ENCODE measurements at regions not wholly inside any gene's neighbourhood (a gene's known extent, or its start where the extent isn't known, plus 50 kb on each side); places are given as distances from the start of the nearest gene placed in this dataset.
"Not testable (repeated sequence)": the region's sequence is repeated elsewhere in the genome, so short reads cannot be mapped to it uniquely, and the experiment has no call there.

DNA sequence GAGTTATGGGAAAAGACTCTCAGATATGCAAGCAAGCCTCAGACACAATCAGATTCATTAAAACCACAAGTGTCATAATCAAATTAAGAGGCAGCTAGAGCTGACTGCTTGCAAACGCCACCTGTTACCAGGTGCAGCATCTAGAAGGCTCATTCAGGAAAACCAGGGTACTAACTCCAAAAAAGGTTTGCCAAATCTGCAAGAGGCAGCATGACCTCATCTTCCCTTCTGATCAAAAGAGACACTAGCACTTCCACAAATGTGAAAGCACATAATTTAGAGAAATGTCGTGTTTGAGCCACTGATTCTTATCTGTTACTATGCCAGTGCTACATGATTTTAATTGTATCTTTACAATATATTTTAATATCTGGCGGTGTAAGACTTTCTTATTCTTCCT is 123.3 kb upstream of the NANOGP8 start:
- DNase-seq (ENCODE audit: low spot score), result no peak

DNA sequence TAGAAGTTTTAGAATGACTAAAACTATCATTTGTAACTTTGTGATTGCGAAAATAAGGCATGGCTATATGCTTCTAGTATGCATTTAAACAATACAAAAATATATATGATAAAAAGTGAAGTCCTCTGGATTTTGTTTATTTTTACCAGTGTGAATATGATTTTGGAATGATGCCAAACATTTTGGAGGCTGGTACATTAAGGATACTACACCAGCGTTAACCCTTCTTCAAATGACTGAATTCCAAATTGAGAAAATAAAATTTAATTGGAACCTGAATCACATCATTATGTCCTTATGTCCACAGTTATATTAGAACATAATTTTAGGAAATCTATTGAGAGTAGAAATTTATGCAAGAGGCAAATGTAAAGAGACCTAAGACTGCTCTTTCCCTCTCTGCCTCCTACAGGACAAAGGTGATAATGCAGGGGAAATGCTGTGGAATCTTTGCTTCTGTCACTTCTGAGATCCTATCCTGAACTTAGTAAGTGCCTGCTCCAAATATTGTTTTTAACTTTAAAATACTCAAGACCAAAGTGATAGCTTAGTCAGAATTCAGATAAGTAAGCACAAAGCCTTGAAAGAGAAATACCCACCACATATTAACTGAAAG is 121.1 kb upstream of the NANOGP8 start:
- DNase-seq (ENCODE audit: low spot score), result no peak

DNA sequence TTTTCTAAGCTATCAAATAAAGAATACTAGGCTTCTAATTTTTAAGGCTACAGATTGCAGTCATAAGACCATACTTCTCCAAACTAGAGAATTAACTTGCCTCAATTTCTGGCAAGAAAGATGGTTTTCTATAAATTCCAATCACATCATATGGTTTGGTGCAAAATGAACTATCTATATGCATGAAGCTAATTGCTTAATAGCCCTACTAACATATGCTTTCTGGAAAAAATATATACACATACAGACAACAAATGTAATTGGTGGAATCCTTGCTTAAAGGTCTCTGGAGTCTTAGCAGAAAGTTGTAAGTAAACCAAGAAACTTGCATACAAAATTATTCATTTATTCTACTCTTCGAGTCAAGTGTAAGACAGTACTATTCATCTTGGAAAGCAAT is 113.1 kb upstream of the NANOGP8 start:
- no peak for DNase-seq (ENCODE audit: low spot score)

DNA sequence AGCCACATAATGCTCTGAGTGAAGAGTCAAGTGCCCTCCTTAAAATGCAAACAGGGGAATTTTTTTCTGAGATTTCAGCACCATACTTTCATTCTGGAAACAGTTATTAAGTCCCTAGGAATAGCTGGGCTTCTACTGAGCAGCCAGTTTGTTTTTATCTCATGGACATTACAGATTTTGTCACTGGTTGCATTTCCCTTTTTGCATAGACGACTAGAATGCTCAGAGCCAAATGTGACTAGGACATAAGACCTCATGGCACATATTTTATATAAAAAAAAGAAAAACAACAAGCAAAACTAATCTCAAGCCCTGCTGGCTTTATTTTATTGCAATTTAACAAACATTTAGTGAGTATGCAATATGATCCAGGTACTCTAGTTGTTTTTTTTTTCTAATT is 112.7 kb upstream of the NANOGP8 start:
- no peak for DNase-seq (ENCODE audit: low spot score)

DNA sequence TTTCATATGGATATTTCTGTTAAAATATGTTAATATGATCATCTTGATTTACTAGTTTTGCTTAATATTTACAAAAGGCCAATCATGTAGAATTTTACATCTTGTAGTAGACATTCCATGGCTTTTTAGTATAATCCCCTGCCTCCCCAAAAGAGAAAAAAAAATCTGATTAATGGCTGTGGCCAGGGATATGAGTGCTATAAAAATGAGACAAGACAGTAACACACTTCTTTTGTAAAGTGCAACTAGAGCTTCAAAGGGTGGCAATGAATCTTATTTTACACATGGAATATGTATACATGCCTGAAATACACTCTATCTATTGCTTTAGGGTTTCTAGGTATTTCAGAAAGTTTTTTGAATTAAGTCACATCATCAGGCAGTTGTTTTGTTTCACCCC is 112.2 kb upstream of the NANOGP8 start:
- DNase-seq (ENCODE audit: low spot score), result no peak

DNA sequence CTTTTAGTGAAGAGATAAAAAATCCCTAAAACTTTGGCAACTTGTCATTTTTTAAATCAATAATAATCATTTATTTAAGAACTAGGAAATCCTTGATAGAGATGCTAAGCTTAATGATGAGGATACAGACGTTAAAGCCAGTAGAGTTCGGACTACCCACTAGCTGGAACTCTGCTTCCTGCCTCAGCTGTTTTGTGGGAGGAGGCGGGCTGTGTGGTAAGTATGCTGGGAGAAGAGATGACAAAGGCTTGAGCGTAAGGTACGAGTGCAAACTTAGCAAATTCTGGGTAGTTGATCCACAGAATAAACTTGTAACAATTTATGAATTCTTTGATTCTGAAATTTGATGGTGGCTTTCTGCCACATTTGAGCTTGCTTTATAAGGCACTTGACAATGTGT is 111.2 kb upstream of the NANOGP8 start:
- DNase-seq (ENCODE audit: low spot score), result no peak

DNA sequence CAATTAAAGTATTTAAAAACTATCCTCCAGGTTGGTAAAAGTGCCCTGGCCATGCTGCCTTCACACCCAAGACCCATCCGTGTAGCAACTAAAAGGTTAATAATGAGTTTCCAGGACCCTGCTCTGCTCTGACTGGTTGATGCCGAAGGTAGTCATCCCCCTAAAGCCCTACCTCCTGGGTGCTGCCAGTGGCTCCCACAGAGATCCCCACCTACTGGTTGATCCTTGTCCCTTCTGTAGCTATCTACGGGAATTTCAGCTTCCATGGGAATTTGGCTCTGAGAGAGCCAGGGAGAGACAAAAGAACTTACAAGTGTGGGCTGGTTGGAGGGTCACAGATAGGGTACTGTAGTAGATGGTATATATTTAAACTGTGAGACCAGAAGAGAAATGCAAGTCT is 110.6 kb upstream of the NANOGP8 start:
- DNase-seq (ENCODE audit: low spot score), result no peak

DNA sequence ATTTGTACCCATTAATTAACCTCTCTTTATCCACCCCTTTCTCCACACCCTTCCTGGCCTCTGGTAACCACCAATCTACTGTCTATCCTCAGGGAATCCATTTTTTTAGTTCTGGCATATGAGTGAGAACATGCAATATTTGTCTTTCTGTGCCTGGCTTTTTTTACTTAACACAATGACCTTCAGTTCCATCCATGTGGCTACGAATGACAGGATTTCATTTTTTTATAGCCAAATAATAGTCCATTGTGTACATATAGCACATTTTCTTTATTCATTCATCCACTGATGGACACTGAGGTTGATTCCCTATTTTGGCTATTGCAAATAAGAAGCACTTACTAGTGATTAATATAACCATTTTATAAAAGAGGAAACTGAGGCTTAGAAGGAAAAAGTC is 109.9 kb upstream of the NANOGP8 start:
- DNase-seq (ENCODE audit: low spot score), result no peak

DNA sequence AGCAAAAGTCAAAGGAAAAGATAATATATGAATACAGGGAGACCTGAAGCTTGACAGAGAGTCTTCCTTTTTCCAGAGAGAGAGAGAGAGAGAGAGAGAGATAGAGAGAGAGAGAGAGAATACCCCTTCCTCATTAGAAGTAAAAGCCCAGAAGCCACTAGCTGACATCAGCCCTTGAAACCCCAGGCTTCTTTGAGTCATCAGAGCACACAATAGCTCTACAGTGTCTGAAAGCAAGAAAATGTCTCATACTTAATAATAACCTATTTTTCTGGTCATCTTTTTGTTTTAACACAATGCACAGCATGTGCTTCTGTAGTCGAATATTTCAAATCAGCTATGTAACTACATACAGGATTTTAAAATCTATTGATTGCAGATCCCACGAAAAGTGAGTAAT is 109.2 kb upstream of the NANOGP8 start:
- no peak for DNase-seq (ENCODE audit: low spot score)

DNA sequence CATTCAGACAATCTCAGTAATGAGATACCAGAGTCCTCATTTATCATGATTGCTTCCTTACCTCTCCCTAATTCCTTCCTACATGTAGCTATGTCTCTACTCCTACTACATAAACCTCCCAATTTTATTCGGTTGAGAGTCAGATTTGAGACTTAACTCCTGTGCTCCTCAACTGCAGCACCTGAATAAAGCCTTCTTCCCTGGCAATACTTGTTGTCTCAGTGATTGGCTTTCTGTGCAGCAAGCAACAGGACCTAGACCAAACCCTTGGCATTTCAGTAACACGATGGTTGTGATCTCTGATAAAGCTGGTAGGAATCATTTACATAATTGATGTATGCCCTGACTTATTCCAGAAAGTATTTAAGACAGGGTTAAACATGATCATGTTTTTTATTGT is 106.7 kb upstream of the NANOGP8 start:
- no peak for DNase-seq (ENCODE audit: low spot score)

DNA sequence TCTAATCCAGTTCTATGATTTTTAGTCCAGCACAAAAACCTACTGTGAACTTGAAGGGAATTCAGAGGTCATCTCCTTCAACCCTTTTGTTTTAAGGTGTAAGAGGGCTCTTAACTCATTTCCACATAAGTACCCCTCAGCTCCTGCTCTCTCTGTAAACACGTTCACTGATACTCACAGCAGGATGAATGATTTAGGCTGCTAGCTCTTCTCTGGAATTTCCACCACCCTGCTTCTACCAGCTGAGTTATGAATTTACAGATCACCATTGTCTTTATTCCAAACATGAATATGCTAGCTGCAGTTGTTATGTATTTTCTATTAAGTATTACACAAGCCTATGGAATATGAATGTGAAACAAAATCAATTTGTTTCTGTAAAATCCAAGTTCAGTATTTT is 101.3 kb upstream of the NANOGP8 start:
- no peak for DNase-seq (ENCODE audit: low spot score)

DNA sequence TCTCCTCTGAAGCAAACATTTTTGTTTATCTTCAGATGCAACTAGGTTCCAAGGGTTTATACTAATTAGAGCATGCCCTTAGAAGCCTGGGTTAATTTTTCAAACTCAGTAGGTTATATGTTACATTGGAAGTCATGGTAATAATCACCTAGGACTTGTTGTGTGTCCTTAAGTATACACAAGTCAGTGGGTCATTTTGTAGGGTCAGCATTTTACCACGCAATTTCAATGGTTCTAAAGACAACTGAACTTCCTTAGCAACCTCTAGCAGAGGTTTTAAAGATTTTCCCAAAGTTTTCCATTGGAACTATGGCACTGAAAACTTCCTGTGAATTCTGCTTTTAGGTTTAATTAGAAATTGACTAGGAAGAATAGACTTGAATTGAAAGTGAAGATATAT is 99.6 kb upstream of the NANOGP8 start:
- DNase-seq (ENCODE audit: low spot score), result no peak

DNA sequence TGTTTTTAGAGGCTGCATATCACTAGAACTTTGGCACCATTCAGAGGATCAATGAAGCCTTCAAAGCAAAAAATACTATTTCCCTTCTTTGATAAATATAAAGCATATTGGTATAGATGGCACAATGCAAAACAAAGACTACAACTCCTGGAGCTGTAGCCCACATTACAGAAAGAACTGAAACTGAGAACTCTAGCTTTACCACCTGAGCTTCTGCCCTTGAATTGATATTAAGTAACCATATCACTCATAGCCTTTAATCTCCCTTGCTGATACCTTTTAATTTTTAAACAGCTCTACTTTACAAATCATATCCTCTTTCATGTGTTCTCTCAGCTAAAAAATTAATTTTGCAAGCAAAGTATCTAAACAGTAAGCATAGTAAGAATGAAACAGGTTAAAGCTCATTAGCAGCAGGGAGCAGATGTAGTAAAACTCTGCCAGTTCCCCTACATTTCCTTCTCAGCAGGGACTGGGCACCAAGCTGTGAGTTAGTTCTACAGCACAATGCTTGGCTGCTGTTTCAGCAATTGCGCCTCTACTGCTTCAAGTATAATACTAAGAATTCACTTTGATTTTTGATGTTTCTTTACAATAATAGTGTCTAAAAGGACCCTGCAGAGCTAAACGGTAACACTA is 97.9 kb upstream of the NANOGP8 start:
- DNase-seq (ENCODE audit: low spot score), result no peak

DNA sequence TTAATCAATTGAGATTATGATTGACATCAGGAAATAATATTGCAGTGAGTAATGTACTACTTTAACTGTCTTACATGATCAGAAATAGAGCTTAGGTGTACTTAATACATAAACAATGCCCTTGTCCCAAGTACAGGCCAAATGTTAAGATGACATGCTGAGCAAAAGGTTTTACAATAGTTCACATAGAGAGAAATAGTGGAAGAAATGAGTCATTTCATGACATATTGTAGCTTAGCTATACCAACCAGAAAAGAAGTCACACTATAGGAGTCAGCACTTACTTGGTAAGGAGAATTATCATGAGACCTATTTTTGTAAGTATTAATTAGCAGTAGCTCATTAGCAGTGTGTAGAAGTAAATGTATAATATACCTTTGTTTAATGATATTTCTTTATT is 96.4 kb upstream of the NANOGP8 start:
- no peak for DNase-seq (ENCODE audit: low spot score)

DNA sequence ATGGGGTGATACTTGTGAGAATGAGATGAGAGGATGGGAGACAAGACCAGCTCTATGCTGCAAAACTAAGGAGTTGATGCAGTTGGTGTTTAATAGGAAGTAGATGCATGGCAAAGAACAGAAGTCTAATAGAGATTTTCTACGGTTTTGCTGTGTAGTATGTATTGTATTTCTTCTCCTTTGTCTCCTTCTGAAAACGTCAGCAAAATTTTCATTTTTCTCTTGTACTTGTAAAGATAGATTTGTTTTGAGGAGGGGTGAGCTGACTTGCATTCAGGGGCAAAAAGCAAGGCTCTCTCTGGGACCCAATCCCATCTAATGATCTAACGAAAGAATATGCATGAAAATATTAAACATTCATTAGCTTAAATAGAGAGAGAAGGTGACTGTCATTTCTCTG is 94.6 kb upstream of the NANOGP8 start:
- DNase-seq (ENCODE audit: low spot score), result no peak

DNA sequence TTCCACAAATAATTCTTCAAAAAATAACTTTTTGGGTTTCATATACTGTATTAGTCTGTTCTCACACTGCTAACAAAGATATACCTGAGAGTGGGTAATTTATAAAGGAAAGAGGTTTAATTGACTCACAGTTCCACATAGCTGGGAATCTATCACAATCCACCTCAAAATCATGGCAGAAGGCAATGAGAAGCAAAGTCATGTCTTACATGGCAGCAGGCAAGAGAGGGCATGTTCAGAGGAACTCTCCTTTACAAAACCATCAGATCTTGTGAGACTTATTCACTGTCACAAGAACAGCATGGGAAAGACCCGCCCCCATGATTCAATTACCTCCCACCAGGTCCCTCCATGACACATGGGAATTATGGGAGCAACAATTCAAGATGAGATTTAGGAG is 93.1 kb upstream of the NANOGP8 start:
- not testable (repeated sequence) for DNase-seq (ENCODE audit: low spot score)

DNA sequence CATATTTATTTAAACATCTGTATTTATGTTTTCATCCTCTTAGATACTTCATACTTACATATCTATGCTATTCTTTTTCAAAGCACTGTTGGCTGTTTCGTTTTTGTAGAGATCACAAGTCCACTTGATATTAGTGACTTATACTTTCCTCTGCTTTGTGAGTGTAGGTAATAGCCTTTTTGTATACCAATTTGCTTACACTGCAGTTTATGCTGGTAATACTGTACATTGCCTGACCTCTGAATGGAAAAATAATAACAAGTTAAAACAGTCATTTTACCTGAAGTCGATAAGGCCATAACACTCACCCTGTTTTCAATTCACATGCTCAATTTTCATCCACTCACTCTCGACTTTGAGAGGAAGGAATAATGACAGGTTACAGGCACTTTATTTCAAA is 89.9 kb upstream of the NANOGP8 start:
- DNase-seq (ENCODE audit: low spot score), result no peak

DNA sequence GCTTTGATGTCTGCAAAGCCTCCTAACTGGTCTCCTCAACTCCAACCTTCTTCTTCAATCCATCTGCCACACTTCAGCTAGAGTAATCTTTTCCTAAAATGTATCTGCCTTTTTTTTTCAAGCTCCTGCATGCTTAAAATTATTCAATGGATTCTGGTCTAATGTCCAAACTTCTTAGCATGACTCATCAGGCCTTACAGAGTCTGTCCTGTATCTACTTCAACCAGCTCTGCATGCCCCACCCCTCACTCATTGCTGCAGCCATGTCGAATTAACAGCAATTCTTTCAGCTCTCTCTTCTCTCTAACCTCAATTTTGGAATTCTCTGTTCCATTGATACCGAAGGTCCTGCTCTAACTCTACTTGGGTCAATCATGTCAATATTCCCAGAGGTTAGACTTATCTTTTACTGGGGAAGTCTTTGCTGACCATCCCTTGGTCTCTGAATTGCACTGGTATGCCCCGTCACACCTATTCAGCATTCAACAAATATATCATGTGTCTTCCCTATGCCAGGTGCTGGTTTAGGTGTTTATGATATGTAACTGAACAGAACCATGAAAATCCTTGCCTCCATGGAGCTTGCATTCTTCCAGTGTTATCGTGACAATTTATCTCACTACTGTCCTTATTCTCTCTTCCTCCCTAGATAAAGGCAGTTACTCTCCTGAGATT is 88.5 kb upstream of the NANOGP8 start:
- no peak for DNase-seq (ENCODE audit: low spot score)

DNA sequence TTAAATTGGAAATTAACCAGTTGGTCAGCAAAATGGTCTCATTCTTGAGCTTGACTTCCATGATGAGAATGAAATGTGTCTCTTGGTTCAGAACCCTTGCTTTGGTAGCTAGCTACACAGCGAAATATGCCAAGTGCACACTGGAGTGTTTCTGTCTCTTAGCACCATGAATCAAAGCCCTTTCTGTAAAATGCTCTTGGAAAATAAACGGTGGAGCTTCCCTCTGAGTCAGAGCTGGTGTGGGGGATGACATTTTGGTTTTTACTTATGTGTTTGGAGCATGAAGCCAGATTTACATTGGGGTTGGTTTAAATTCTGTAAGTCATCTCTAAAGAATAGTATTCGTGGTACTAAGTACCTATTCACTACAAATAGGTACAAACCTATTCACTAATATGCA is 85.1 kb upstream of the NANOGP8 start:
- DNase-seq (ENCODE audit: low spot score), result no peak

DNA sequence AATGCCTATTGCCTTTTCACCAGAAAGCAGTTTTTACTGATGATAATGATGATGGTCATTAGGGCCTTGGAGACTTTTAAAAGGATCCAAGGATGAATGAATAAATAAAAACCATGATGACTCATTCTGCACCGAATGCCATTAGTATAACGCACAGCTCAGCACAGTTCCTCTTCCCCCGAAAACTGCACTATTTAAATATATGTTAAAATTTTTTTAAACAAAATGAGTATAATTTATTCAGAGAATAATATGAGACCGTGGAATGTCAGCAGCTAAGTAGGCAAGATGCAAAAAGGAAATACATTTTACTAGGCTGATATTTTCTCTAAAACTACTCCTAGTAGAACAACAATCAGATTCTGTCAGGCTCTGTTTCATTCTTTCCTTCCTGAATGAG is 83.4 kb upstream of the NANOGP8 start:
- DNase-seq (ENCODE audit: low spot score), result no peak

DNA sequence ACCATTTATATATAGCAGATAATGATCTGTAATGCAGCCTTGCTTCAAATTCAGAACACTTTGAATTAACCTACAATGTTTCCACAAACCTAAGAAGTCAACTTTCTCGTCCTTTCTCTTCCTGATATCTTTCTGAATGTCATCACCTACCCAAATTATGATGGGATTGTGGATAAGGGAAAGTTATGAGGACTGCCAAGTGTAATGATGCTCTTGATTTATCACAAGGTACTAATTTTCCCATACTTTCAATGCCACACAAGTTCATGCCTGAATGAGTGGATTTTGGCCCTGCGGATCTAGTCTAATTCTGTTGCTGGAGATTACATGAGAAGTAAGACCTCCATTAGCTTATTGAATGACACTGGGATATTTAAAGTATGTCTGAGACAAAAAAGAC is 82.6 kb upstream of the NANOGP8 start:
- DNase-seq (ENCODE audit: low spot score), result no peak

DNA sequence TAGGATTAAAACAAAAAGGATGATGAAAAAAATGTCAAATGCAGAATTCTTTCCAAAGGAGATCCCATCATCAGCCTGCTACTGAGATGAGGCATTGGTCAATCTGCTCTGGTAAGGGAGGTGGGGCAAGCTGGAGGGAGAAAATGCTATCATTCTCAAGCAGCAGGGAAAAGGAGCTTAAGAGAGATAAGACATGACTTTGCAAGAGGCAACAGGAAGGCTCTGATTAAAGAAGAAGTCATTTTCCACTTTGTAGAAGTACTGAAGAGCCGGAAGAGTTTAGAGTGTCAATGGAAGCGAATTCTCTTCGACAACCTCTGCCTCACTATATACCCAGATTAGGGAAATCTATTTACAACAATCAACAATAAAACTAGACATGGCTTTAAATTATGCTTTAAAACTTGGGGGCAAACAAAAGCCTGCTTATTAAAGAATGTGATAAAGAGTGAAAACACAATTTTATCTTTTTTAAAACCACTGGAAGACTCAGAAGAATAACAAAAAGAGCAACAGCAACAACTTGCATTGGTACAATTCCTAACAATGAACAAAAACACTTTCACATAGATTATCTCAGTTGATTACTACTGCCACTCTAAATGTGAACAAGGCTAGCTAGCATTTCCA is 81.8 kb upstream of the NANOGP8 start:
- no peak for DNase-seq (ENCODE audit: low spot score)

DNA sequence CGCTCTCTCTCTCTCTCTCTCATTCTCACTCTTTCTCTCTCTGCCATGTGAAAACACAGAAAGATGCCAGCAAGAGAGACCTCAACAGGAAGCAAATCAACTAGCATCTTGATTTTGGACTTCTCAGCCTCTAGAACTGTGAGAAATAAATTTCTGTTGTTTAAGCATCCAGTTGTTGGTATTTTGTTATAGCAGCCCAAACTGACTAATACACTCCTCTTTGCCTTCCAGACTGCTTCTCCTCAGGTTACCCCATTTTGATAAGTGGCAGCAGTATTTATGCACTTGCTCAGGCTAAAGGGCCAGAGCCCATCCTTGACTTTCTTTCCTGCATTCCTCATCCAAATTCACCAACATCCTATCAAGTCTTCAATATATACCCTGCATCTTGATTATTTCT is 76.6 kb upstream of the NANOGP8 start:
- DNase-seq (ENCODE audit: low spot score), result no peak
